ENCODE measurements at regions not wholly inside any gene's neighbourhood (a gene's known extent, or its start where the extent isn't known, plus 50 kb on each side); places are given as distances from the start of the nearest gene placed in this dataset.
A peak's percentile ranks its signal among the peaks of the same experiment; 100 is the strongest.

GRCh38 chr5:63351164-63351563 lies 611.1 kb downstream of the HTR1A start:
- DNase-seq (ENCODE audit: low read depth in 2 of 2) = no peak

- no peak for DNase-seq (ENCODE audit: low read depth in 2 of 2)
These were observed 615.8 kb downstream of the HTR1A start for GRCh38 chr5:63346451-63346850.

DNA sequence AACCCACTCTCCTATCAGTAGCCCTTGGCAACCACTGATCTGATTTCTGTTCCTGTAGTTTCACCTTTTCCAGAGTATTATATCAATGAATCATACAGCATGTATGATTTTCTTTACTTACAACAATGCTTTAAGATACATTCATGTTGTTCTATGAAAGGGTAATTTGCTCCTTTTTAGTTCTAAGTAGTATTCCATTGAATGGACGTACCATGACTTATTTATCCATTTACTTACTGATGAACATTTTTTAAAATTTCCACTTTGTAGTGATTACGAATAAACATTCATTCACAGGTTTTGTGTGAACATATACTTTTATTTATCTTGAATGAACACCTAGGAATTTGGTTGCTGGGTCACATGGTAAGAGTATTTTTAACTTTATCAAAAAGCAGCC lies 620.8 kb downstream of the HTR1A start:
- no peak for DNase-seq (ENCODE audit: low read depth in 2 of 2)

GRCh38 chr5:63323926-63324325 lies 638.3 kb downstream of the HTR1A start:
- DNase-seq (ENCODE audit: low read depth in 2 of 2) = no peak

DNA sequence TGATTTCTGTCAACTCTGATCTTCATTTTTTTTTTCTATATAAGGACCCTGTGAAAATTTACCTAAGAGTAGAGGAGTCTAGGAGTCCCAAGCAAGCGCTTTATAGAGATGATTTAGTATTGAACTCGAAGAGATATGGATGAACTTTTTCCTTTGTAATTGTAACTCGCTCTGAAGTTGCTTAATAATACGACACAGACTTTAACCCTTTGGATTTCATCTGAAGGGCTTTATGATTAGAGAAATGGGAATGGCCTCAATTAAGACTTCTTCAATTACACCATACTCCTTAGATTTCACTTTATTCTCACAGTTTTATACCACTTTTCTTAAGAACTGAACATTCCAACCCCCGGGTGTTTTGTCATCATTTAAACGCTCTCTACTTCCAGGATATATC lies 647.7 kb downstream of the HTR1A start:
- DNase-seq (ENCODE audit: low read depth in 2 of 2) = no peak

- no peak for DNase-seq (ENCODE audit: low read depth in 2 of 2)
These were observed 651.6 kb downstream of the HTR1A start for GRCh38 chr5:63310644-63311043.

DNA sequence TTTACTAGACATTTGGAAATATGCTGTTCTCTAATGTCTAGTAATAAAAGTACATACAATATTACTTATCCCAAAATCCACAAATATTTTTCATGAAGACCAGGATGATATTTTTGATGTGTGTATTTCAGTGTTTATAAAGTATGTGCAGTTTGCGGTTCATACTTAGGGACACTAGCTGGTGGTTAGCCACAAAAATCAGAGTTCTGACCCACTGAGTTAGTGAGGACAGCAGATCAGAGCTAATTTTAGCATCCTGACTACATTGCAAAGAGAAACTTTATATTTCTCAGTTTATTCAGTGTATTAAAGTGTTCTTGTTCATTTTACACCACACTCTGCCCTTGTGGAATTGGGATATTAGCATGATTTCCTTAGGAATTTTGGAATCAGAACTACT lies 655.3 kb downstream of the HTR1A start:
- no peak for DNase-seq (ENCODE audit: low read depth in 2 of 2)

GRCh38 chr5:63293317-63293716 lies 668.9 kb downstream of the HTR1A start:
- DNase-seq (ENCODE audit: low read depth in 2 of 2) = no peak

- no peak for DNase-seq (ENCODE audit: low read depth in 2 of 2)
These were observed 675.5 kb downstream of the HTR1A start for GRCh38 chr5:63286724-63287123.

- DNase-seq (ENCODE audit: low read depth in 2 of 2) = no peak
These were observed 684.8 kb downstream of the LRRC70 start for GRCh38 chr5:63263411-63263810.

DNA sequence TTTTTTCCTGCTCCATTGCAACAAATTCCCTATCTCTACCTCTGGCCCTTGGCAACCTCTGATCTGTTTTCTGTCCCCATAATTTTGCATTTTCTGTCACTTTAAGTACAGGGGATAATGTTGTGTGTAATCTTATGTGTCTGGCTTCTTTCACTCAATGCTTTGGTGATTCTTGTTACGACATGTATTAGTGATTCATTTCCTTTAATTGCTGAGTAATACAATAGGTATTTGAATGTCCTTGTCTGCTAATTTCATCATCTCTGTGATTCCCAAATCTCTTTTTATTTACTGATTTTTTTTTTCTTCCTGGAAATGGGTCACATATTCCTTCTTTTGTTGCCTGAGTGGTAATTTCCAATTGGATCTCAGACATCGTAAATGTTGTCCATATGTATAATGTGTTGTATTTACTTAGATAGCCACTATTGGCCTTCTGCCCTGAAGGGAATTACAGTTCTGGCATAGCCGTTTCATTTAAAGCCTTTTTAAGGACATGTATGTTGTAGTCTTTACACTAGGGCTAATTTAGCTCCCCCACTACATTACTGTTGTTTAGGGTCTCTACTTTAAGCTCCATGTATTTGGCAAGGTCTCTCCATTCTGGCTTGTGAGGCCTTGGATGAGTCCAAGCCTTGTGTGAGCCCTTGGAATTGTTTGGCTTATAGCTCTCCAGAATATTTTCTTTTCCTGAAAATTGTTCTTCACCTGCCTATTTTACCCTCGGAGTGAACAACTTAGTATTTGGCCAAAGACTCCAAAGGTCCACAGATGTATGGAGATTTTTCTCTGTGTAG lies 683.8 kb downstream of the LRRC70 start:
- peak; percentile 51 to 59 for DNase-seq (ENCODE audit: low read depth in 2 of 2)

- no peak for DNase-seq (ENCODE audit: low read depth in 2 of 2)
These were observed 683.1 kb downstream of the LRRC70 start for GRCh38 chr5:63261695-63262094.

GRCh38 chr5:63255594-63255993 lies 677.0 kb downstream of the LRRC70 start:
- no peak for DNase-seq (ENCODE audit: low read depth in 2 of 2)

DNA sequence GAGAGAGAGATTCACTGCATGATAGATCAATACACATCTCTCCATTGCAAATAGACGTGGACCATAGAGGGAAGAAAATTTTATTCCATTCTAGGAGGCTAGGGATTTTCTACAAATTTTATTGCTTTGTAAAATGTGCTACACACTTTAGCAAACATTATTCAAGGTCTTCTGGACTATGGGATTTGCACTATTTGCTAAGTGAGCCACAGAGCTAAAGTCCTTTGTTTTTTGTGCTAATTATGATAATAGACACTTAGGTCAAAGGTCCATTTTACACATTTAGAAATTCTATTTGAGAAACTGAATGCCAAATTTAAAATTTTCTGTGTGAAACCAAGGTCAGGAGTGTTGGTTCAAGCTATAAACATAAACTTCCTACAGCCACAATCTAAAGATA lies 672.3 kb downstream of the LRRC70 start:
- DNase-seq (ENCODE audit: low read depth in 2 of 2) = no peak

- no peak for DNase-seq (ENCODE audit: low read depth in 2 of 2)
These were observed 671.3 kb downstream of the LRRC70 start for GRCh38 chr5:63249960-63250359.

- no peak for DNase-seq (ENCODE audit: low read depth in 2 of 2)
These were observed 669.0 kb downstream of the LRRC70 start for GRCh38 chr5:63247651-63248050.

GRCh38 chr5:63245271-63245670 lies 666.7 kb downstream of the LRRC70 start:
- DNase-seq (ENCODE audit: low read depth in 2 of 2) = no peak

- DNase-seq (ENCODE audit: low read depth in 2 of 2) = peak; percentile 1 to 12
These were observed 661.6 kb downstream of the LRRC70 start for GRCh38 chr5:63240063-63240755.

GRCh38 chr5:63233911-63234310 lies 655.3 kb downstream of the LRRC70 start:
- peak in 1 of 2 donors; percentile 55 for DNase-seq (ENCODE audit: low read depth in 2 of 2)

DNA sequence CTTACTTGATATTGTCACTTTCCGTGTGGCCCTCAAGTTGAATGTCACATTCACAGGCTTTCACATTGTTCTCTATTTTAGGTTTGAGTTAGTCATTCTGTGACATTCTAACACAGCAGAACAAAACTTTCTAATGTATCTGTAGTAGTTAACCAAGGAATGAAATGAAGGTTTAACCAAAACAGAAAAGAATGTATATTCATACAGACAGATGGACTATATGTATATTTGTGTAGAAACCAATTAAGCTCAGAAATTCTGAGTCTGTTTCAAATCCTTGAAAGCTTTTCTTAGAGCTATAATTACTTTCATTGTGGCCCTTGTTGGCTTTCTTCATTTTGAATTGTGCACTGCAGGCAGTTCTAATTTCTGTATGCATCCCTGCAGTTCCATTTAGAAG lies 654.7 kb downstream of the LRRC70 start:
- no peak for DNase-seq (ENCODE audit: low read depth in 2 of 2)

- DNase-seq (ENCODE audit: low read depth in 2 of 2) = no peak
These were observed 652.1 kb downstream of the LRRC70 start for GRCh38 chr5:63230754-63231153.

- no peak for DNase-seq (ENCODE audit: low read depth in 2 of 2)
These were observed 649.5 kb downstream of the LRRC70 start for GRCh38 chr5:63228154-63228553.

- DNase-seq (ENCODE audit: low read depth in 2 of 2) = no peak
These were observed 641.6 kb downstream of the LRRC70 start for GRCh38 chr5:63220244-63220643.

Data from lung microvascular endothelial cell (primary cell).